ACHN (cell line): ENCODE measurements at regions not wholly inside any gene's neighbourhood (a gene's known extent, or its start where the extent isn't known, plus 50 kb on each side); places are given as distances from the start of the nearest gene placed in this dataset.

Experiments used
- DNase-seq: peaks from one replicate; pipeline ENCODE4 v3.0.0-alpha.2; 2015
- in situ Hi-C: cut with HindIII; loops from 2 replicates; pipeline ENCODE4 v1.10.0; 2017; ENCODE audit warnings: low sequenced_read_pairs, low pct_ligation_motif_present, low pct_unique_long_range_greater_than_20kb

- DNase-seq = no peak
- in situ Hi-C loops = no loop called here
Observed at GRCh38 chr13:60343978-60344377, 53.0 kb upstream of the TDRD3 start.

GRCh38 chr13:60347174-60347573 lies 49.8 kb upstream of the TDRD3 start:
- in situ Hi-C loops = no loop called here
- DNase-seq = no peak
